ENCODE measurements at regions not wholly inside any gene's neighbourhood (a gene's known extent, or its start where the extent isn't known, plus 50 kb on each side); places are given as distances from the start of the nearest gene placed in this dataset.

GRCh38 chr12:69131077-69131476 is 108.3 kb upstream of the CPSF6 start:
- Histone ChIP-seq H3K4me3 (ENCODE audit: insufficient read depth, low read length) (no peak overlapping the region), H3K4me2 (ENCODE audit: insufficient read depth, low read length) (no peak overlapping the region), H3K27me3 (ENCODE audit: insufficient read depth, low read length) (peaks cover 4% of the 10 kb centered on the region), H4K20me1 (ENCODE audit: insufficient read depth, low read length) (no peaks in the 10 kb centered on the region), H3K36me3 (ENCODE audit: insufficient read depth, low read length) (no peaks in the 10 kb centered on the region), H2AFZ (ENCODE audit: low read length) (no peak overlapping the region), H3K4me1 (ENCODE audit: insufficient read depth, low read length) (no peaks in the 10 kb centered on the region), H3K79me2 (ENCODE audit: insufficient read depth, low read length) (no peaks in the 10 kb centered on the region), H3K9me3 (ENCODE audit: low read depth, low read length) (no peaks in the 10 kb centered on the region), H3K27ac (ENCODE audit: low read depth, low read length) (no peak overlapping the region)
- TF ChIP-seq CTCF (IDR thresholded peaks at IDR 0.05; ENCODE audit: extremely low read depth, low read depth, low read length) = no peak
- no peak for DNase-seq (ENCODE audit: insufficient read length, low spot score, missing footprints)

- Histone ChIP-seq H3K4me1 (ENCODE audit: insufficient read depth, low read length) (no peaks in the 10 kb centered on the region), H4K20me1 (ENCODE audit: insufficient read depth, low read length) (no peaks in the 10 kb centered on the region), H3K27ac (ENCODE audit: low read depth, low read length) (no peak overlapping the region), H3K79me2 (ENCODE audit: insufficient read depth, low read length) (no peaks in the 10 kb centered on the region), H3K9me3 (ENCODE audit: low read depth, low read length) (peaks cover 3% of the 10 kb centered on the region), H2AFZ (ENCODE audit: low read length) (no peak overlapping the region), H3K4me3 (ENCODE audit: insufficient read depth, low read length) (no peak overlapping the region), H3K36me3 (ENCODE audit: insufficient read depth, low read length) (no peaks in the 10 kb centered on the region), H3K27me3 (ENCODE audit: insufficient read depth, low read length) (peaks cover 4% of the 10 kb centered on the region), H3K4me2 (ENCODE audit: insufficient read depth, low read length) (no peak overlapping the region)
- no peak for DNase-seq (ENCODE audit: insufficient read length, low spot score, missing footprints)
- no peak for TF ChIP-seq CTCF (IDR thresholded peaks at IDR 0.05; ENCODE audit: extremely low read depth, low read depth, low read length)
Observed at GRCh38 chr12:69136931-69137613, 102.3 kb upstream of the CPSF6 start.

GRCh38 chr12:69141074-69141473 is 98.3 kb upstream of the CPSF6 start:
- H3K27me3 ChIP-seq (ENCODE audit: insufficient read depth, low read length) = no peaks in the 10 kb centered on the region
- no peak overlapping the region for H2AFZ ChIP-seq (ENCODE audit: low read length)
- H3K9me3 ChIP-seq (ENCODE audit: low read depth, low read length) = peaks cover 3% of the 10 kb centered on the region
- no peak for TF ChIP-seq CTCF (IDR thresholded peaks at IDR 0.05; ENCODE audit: extremely low read depth, low read depth, low read length)
- no peaks in the 10 kb centered on the region for H3K79me2 ChIP-seq (ENCODE audit: insufficient read depth, low read length)
- no peaks in the 10 kb centered on the region for H4K20me1 ChIP-seq (ENCODE audit: insufficient read depth, low read length)
- H3K4me2 ChIP-seq (ENCODE audit: insufficient read depth, low read length) = no peak overlapping the region
- no peaks in the 10 kb centered on the region for H3K4me1 ChIP-seq (ENCODE audit: insufficient read depth, low read length)
- H3K27ac ChIP-seq (ENCODE audit: low read depth, low read length) = no peak overlapping the region
- H3K4me3 ChIP-seq (ENCODE audit: insufficient read depth, low read length) = no peak overlapping the region
- DNase-seq (ENCODE audit: insufficient read length, low spot score, missing footprints) = no peak
- no peaks in the 10 kb centered on the region for H3K36me3 ChIP-seq (ENCODE audit: insufficient read depth, low read length)

GRCh38 chr12:69149270-69149669 is 90.1 kb upstream of the CPSF6 start:
- TF ChIP-seq CTCF (IDR thresholded peaks at IDR 0.05; ENCODE audit: extremely low read depth, low read depth, low read length) = no peak
- no peaks in the 10 kb centered on the region for H3K4me1 ChIP-seq (ENCODE audit: insufficient read depth, low read length)
- no peaks in the 10 kb centered on the region for H3K9me3 ChIP-seq (ENCODE audit: low read depth, low read length)
- peak; percentile 60 for DNase-seq (ENCODE audit: insufficient read length, low spot score, missing footprints)
- no peak overlapping the region for H3K4me3 ChIP-seq (ENCODE audit: insufficient read depth, low read length)
- no peak overlapping the region for H3K27ac ChIP-seq (ENCODE audit: low read depth, low read length)
- H3K79me2 ChIP-seq (ENCODE audit: insufficient read depth, low read length) = no peaks in the 10 kb centered on the region
- no peak overlapping the region for H3K4me2 ChIP-seq (ENCODE audit: insufficient read depth, low read length)
- H4K20me1 ChIP-seq (ENCODE audit: insufficient read depth, low read length) = no peaks in the 10 kb centered on the region
- no peak overlapping the region for H2AFZ ChIP-seq (ENCODE audit: low read length)
- H3K27me3 ChIP-seq (ENCODE audit: insufficient read depth, low read length) = peaks cover 15% of the 10 kb centered on the region
- no peaks in the 10 kb centered on the region for H3K36me3 ChIP-seq (ENCODE audit: insufficient read depth, low read length)

Measured in osteoblast (primary cell).